Activated naive CD8-positive, alpha-beta T cell treated with anti-CD3 and anti-CD28 coated beads, Interleukin-2, amount 50 U/mL, for 16 hours (primary cell): ENCODE measurements at regions not wholly inside any gene's neighbourhood (a gene's known extent, or its start where the extent isn't known, plus 50 kb on each side); places are given as distances from the start of the nearest gene placed in this dataset.

Source experiments
- DNase-seq: peaks from one replicate; pipeline ENCODE4 v3.0.0-alpha.2; 2020; ENCODE audit warnings: low read depth, low spot score

DNA sequence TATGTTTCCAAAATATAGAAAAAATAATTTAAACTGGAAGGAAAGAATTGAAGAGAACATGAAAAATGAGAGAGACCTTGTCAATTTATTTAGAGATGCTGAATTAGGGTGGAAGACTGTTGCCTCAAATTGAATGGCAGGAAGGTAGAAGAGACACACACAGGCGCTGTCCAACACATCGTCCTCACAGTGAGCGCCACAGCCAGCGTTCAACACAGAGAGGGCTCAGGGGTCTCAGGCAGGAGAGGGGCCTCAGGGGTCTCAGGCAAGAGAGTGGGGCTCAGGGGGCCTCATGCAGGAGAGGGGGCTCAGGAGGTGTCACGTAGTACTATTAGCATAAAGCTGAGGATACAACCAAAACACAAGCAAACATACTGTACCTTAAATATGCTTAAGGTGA, 65.7 kb downstream of the TMEM18 start:
- no peak for DNase-seq

DNA sequence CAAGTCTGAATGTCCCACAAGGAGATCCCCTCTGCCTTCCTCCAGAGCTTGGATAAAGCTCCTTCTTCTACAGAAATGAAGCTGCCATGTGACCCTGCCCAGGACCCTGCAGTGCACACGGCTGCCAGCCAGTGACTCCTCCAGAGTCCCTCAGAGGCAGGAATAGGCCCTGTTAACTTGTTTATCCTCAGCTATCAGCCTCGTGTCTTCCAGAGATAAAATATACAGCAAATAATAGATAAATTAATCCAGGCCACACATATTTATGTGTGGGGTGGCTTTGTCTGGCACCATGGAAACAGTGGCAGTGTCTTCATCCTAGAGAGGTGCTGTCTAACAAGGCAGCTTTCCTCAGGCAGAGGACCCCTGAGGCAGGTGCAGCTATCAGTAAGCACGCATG, 66.7 kb downstream of the TMEM18 start:
- no peak for DNase-seq

DNA sequence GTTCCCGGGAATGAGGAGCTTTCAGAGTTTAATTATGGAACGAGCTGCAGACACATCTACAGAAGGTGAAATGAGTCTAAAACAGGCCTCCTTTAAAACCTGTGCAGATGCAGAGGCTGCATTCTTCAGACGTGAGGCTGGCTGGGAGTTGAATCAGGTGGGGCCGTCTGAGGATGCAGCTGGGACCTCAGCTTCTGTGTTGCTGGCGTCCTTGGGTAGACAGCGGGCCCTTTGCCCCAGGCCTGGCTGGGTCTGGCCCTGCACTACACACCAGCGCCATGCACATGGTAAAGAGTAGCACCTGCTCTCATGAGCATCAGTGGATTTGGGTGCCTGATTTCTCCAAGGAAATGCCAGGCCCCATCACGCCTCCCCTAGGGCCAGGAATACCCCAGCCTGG, 67.3 kb downstream of the TMEM18 start:
- DNase-seq, result no peak

DNA sequence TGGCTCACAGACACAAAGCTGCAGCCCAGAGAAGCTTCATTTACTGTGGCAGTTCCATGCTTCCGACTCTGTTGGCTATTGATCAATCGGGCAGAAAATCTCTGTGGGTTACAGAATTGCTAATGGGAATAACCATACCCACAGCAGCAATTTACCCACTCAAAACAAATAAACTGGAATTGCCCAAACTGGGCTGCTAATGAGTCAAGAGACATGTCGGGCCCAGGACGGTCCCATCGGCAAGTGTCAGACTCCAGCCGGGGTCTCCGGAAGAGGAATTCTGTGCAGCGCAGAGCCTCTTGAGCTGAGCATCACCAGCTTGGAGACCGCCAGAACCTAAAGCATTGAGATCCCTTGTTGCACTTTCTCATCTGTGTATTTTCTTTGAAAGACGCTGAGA, 67.8 kb downstream of the TMEM18 start:
- DNase-seq, result no peak

DNA sequence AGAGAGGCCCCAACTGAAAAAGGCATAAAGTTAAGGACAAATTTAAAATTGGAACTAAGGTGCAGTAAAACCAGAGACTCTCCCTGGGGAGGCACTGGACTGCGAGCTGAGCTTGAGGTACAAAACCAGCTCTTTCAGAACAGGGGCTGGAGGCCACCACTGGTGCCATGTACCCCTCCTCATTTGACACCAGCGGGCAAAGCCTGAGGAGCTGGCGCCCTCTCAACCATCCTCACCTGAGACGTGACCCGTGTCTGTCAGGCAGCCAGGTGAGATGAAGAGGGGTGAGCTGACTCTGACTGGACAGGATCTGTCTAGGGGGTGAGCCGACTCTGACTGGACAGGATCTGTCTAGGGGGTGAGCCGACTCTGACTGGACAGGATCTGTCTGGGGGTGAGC, 68.5 kb downstream of the TMEM18 start:
- no peak for DNase-seq

DNA sequence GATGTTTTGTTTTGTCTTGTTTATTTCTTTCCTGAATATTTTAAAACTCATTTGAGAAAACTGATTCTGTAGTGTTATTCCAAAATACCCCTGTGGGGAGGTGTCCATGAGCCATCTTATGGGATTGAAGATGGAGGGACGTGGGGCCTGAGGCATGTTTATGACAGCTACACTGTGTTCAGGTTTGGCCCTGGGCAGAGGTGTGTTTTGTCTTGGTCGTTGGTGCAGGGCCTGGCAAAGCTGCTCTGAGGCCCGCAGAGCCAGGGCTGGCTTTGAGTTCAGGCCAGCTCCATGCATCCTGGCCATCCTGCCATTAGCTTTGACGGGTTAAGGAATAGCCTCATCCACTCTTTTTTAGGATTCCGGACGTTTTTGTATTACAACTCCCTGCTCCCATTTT, 68.9 kb downstream of the TMEM18 start:
- no peak for DNase-seq

DNA sequence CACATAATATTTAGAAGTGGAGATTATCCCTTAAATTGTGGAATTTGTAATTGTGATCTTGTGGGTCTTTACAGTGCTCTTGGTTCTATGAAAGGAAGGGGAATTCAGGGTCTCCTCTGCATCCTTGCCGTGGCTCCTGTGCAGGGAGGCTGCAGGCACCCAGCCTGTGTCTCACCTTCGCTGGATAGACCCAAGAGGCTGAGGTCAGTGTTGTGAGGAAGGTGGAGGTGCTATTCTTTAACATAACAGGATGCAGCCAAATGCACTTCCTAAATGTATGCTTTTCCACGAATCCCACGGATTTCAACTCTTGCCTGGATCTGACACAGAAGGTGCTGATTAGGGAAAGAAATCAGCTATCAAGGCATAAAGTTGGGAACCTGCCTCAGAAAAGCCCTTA, 69.5 kb downstream of the TMEM18 start:
- no peak for DNase-seq

DNA sequence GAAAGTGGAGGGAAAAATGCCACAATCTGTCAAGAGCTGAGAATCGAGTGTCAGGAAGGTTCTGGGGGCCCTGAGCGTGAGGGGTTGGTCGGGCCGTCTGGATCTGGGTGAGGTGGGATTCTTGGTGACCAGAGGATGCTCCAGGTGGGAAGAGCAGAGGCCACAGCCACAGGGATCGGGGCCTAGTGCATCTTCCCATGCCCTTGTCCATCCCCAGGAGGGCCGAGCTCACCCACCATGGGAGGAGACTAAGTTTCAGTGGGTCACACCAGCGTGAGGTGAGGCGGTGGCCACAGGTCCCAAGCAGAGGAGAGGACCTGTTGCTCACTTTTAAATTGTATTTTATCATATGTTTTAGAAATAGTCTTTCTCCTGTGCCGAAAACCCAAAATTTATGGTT, 70.0 kb downstream of the TMEM18 start:
- no peak for DNase-seq

DNA sequence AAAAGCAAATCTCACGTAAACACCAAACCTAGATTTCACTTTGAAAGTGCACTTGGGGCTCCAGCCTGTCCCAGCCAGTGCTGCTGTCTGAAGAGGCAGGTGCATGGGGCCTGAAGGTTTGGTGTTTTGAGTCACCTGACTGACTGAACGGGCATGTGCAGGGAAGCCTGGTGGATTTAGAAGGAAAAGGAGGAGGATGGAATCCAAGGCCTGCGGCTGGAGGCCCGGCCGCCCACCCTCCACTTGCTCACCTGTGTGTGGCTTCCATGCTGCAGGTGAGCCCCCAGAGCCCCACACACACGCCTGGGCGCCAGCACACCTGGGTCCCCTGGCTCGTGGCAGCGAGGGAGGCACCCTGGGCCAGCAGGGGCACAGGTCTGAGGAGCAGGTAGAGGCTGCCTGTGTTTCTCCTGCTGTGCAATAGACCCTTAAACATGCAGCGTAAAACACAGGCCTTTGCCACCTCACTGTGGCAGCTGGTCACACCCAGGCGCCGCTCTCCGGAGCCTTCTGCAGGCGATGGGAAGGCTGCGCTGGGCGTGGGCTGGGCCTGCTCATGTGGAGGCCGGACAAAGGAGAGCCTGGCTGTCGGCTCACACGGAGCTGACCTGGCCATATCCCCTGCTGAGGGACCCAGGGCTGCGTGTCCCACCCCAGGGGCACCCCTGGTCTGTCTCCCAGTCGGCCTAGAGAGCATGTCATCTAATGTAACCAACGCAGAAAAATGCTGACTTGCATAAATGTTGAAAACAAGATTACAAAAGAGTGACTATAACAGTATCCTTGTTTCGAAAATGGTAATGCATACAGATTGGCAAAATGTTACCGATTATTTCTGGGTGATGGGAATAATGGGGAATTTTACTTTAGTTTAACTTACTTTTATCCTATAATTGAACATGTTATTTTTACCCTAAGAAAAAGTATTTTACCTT, 71.3 kb downstream of the TMEM18 start:
- DNase-seq, result no peak

DNA sequence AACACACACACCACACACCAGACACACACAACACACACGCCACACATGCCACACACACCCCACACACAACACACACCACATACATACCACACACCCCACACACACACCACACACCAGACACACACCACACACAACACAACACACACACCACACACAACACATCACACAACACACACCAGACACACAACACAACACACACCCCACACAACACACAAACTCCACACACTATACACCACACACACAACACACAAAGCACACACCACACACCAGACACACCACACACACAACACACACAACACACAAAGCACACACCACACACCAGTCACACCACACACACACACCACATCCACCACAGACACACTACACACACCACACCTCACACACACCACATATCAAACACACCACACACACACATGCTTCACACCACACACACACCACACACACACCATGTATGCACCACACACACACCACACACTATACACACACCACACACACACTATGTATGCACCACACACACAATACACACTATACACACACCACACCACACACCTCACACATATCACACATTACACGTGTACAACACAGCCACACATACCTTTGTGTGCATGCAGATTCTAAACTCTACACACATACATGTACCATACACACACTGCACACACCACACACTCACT, 72.2 kb downstream of the TMEM18 start:
- DNase-seq, result no peak

DNA sequence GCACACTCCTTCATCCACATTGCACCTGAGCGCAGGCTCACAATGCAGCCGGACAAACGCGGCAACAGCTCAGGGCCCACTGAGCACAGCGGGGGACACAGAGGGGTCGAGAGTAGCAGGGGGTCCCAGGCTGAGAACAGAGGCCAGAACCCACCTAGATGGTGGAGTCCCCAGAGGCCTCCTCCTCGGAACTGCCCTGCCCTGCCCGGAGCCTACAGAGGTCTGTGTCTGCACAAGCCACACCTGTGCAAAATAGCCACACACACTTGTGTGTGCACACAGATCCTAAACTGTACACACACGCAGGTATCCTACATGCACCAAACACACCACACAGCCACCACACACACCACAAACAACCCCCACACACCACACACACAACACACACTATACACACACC, 72.8 kb downstream of the TMEM18 start:
- no peak for DNase-seq

DNA sequence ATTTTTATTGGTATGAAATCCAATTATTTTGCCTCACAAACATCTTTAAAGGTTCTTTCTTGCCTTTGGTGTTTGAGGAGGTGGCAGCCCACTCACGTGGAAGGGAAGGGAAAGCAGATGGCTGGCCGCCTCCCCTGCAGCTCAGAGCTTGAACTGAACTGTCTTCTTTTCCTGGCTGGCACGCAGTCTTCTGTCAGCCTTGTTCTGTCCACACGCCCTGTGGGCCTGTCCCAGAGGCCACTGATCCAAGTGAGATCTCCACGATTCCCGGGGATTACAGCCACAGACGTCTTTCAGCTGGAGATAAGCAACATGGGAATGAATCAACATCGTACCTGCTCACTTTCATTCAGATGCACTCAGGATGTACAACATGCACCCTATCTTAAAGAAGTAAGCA, 73.3 kb downstream of the TMEM18 start:
- DNase-seq, result no peak

DNA sequence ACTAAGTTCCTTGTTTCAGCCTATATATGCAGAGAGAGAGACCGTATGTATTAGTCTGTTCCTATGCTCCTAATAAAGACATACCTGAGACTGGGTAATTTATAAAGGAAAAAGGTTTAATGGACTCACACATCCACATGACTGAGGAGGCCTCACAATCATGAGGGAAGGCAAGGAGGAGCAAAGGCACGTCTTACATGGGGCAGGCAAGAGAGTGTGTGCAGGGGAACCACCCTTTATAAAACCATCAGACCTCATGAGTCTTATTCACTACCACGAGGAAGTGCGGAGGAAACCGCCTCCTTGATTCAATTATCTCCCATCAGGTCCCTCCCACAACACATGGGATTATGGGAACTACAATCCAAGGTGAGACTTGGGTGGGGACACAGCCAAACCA, 73.8 kb downstream of the TMEM18 start:
- DNase-seq, result no peak

DNA sequence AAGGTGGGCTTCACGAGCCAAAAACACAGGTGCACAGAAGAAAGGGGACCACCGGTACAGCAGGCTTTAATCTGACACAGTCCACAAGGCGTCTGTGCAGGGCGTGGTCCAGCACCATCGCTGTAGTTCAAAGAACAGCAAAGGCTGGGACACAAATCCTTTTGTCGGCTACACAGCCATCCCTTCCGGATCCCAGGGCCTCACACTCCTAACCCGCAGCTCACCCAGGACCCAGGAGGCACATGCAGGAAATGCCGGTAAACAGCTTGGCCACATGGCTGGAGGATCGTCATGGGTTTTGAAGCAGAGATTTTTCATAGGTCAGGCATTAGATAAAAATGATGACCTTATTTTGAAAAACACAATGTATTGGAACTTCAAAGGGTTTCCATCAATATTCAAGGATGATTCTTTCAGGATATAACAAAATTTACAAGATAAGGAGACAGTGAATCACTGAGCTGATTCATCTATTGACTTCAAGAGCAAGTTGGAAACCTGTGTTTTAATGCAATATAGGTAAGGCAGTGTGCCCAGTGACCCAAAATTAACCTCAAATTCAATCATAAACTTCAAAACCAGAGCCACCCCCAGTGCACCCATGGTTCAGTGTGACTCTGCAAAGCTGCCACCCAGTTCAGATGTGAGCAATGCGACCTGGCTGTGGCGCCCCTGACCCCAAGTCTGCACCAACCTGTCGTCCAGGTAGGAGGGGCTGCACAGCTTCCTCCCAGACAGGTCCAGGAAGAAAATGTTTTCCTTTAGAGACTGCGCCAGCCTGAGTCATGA, 74.4 kb downstream of the TMEM18 start:
- DNase-seq, result no peak

DNA sequence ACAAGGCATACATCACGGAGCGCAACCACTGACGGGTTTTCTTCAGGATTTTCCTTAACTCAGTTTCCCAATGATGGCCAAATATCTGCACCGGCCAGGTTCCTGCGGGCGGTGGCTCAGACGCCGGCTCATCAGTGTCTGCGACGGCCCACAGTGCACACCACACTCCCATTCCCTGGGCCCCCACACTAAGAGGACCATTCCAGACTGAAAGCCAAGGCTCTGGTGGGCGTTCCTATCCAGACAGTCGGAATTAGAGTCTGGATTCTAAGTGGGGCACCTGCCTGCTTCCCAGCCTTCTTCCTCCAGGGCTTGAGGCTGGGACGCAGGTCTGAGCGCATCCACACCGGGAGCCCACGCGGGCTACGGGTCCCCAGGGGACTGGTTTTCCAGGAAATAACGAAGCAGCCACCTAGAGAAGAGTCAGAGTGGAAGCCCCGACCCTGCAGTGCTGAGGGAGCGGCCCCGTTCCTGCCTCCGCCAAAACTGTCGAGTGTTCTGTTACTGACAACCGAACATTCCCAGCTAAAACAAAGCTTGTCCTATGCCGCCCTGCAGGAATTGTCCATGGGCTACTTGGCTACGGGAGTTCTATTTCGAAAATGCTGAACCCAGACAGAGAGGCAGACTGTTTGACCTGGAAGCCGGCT, 75.3 kb downstream of the TMEM18 start:
- DNase-seq, result no peak

DNA sequence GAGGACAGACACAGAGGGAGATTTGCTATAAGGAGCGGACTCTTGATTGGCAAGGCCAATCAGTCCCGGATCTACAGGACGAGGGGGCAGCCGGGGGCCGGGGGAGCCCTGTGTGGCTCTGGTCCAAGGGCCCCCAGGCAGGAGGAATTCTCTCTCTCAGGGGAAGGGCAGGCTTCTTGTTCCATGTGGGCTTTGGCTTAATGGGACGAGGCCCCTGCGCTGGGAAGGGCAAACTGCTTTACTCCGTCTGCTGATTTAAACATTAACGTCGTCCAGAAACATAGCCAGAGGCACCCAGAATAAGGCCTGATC, 75.9 kb downstream of the TMEM18 start:
- DNase-seq, result no peak

DNA sequence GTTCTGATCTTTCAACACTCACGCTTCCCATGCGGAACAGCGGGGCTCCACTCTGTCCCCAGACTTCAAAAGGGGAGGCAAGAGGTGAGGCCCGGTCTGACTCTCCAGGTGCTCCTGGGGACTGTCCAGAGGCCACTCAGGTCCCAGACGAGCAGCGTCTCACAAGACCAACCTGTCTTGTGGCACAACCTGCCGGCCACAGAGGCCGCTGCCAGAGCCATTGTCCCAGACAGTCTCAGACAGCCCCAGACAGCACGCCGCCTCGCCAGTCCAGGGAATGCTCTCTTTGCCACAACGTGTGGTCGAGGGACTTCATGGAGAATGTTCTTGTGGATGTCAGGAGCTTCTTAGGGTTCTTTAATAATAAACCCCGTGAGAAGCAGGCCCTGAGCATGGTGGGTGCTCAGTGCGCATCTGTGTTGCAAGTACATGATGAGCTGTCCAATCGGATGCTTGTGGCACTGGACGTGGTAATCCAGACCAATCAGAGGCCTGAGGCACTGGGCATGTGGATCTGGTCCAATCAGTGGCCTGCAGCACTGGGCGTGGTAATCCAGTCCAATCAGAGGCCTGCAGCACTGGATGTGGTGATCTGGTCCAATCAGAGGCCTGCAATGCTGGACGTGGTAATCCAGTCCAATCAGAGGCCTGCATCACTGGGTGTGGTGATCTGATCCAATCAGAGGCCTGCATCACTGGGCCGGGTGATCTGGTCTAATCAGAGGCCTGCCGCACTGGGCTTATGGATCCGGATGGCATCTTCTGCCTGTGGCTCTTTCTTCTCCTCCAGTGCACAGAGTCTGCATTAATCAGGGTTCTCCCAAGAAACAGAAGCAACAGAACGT, 76.4 kb downstream of the TMEM18 start:
- no peak for DNase-seq

DNA sequence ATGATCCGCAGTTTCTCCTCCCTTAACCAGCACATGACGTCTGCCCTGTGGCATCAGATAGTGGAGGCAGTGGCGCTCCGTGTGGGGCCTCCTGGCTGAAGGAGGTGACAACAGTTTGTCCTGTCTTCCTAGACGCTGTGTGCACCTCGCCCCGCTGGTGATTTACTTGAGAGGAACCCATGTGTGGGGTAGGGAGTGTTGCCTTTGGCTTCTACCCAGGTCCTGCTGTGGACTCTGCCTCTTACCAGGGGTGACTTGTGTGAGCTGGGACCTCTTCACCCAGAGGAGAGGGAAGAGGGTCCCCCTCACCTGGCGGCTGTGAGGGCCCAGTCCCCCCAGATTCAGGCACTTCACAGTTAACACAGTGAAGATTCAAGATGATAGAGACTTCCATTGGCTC, 77.6 kb downstream of the TMEM18 start:
- no peak for DNase-seq

DNA sequence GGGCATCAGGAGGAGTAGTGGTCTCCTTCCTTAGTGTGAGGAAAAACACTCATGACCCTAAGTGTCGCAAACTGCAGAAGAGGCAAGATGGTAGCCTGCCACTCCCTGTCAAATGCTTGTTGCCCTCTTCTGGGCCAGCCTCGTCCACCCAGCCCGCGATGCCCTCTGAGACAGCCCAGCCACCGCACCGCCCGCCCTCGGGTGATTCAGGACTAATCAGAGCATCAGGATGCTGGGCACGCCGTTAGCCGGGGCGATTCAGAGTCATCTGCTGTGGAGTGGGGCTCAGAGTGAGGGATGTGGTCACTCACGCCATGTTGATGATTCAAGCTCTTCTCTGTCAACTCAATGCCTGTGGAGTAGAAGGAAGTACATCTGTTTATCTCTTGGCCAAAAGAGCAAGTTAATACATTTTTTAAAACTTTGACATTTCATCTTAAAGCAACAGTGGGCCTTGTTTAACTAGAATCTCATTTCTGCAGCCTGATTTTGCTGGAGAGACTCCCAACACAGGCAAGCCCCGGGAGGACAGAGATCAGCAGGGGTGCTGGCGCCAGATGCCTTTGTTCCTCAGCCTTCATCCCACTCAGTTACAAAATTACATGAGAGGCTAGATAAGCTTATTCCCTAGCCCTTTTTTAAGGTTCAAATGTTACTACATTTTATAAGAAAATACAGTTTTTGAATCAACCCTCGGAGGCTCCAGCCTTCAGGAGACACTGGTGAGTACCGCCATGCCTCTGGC, 79.0 kb downstream of the TMEM18 start:
- no peak for DNase-seq

DNA sequence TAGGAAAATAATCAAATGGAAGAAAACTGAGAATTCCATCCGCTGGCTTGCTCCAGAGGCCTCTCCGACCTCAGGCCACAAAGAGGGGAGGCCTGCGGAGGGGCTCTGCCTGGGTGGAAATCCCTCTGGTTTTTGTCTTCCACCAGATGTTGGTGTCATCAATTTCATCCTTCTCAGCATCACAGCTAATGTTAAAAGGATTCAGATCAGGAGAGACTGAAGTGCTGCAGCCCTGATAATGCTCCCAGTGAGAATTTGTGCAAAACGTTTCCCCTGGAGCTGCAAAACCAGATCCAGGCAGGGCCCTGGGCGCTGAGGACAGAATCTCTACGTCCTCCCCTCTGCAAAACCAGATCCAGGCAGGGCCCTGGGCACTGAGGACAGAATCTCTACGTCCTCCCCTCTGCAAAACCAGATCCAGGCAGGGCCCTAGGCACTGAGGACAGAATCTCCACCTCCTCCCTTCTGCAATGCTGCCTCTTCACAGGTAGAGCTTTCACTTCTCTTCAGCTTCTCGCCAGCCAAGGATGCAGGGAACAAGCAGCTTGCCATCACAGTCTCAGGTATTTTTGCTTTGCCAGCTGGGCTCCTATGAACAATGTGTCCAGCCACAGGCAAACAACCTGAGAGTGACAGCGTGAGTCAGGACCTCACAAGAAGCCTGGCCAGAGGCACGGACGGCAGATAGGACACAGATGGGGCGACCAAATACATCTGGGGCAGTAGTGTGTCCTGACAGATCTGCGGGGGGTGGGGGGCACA, 81.2 kb downstream of the TMEM18 start:
- no peak for DNase-seq
